Neural cell (in vitro differentiated cells): ENCODE measurements at regions not wholly inside any gene's neighbourhood (a gene's known extent, or its start where the extent isn't known, plus 50 kb on each side); places are given as distances from the start of the nearest gene placed in this dataset.

Experiments used
- H2AFZ ChIP-seq: fragments of 200-600, 300-800 bp; sonication (generic), shearing (Covaris generic); 2 replicates; pipeline ENCODE4 v1.6.0; 2014; ENCODE audit warnings: low read depth, mild to moderate bottlenecking, antibody characterized with exemption, low read length, moderate library complexity
- H3F3A ChIP-seq: fragments of 200-600 bp; shearing (Covaris generic); 2 replicates; pipeline ENCODE4 v1.6.1; 2016; ENCODE audit warnings: mild to moderate bottlenecking, moderate library complexity, mixed read lengths, antibody characterized with exemption, low read length; ENCODE audit not compliant: insufficient read depth, poor library complexity, severe bottlenecking
- H3K27ac ChIP-seq: fragments of 200-600, 300-800 bp; sonication (generic), shearing (Covaris generic); 2 replicates; pipeline ENCODE4 v1.5.1; 2014; ENCODE audit warnings: mild to moderate bottlenecking, low read length, moderate library complexity
- H3K27me3 ChIP-seq: fragments of 300-800, 200-600 bp; sonication (generic), shearing (Covaris generic); 2 replicates; pipeline ENCODE4 v1.6.0; 2014; ENCODE audit warnings: mild to moderate bottlenecking, low read depth, low read length, moderate library complexity; ENCODE audit not compliant: insufficient read depth
- H3K36me3 ChIP-seq: fragments of 300-800, 200-600 bp; sonication (generic), shearing (Covaris generic); 2 replicates; pipeline ENCODE4 v1.5.1; 2014; ENCODE audit warnings: mild to moderate bottlenecking, antibody characterized with exemption, low read length, moderate library complexity; ENCODE audit not compliant: insufficient read depth
- H3K4me2 ChIP-seq: fragments of 300-800, 200-600 bp; sonication (generic), shearing (Covaris generic); 2 replicates; pipeline ENCODE4 v1.6.0; 2014; ENCODE audit warnings: mild to moderate bottlenecking, low read length
- H3K4me3 ChIP-seq: fragments of 300-800, 200-600 bp; sonication (generic), shearing (Covaris generic); 2 replicates; pipeline ENCODE4 v1.5.1; 2014; ENCODE audit warnings: mild to moderate bottlenecking, low read length, moderate library complexity
- H3K79me2 ChIP-seq: fragments of 200-600 bp; shearing (Covaris generic); replicated peaks from 2 replicates; pipeline ENCODE4 v1.6.0; 2014; ENCODE audit warnings: mild to moderate bottlenecking, low read length, moderate library complexity; ENCODE audit not compliant: insufficient read depth
- H3K9ac ChIP-seq: fragments of 300-800, 200-600 bp; sonication (generic), shearing (Covaris generic); 2 replicates; pipeline ENCODE4 v1.6.1; 2016; ENCODE audit warnings: mild to moderate bottlenecking, low read length, mixed read lengths
- H3K9me2 ChIP-seq: fragments of 200-600 bp; shearing (Covaris generic); 2 replicates; pipeline ENCODE4 v1.6.1; 2016; ENCODE audit warnings: mild to moderate bottlenecking, low read length, mixed read lengths; ENCODE audit not compliant: insufficient read depth
- H3K9me3 ChIP-seq: fragments of 200-600, 300-800 bp; sonication (generic), shearing (Covaris generic); 2 replicates; pipeline ENCODE4 v1.6.1; 2016; ENCODE audit warnings: mild to moderate bottlenecking, mixed run types, low read length, moderate library complexity, mixed read lengths
- H4K20me1 ChIP-seq: fragments of 200-600 bp; shearing (Covaris generic); 2 replicates; pipeline ENCODE4 v1.6.1; 2016; ENCODE audit warnings: mild to moderate bottlenecking, mixed run types; ENCODE audit not compliant: insufficient read depth
- EP300 ChIP-seq: fragments of 450-650 bp; conservative IDR thresholded peaks from 2 replicates; pipeline ENCODE4 v1.6.1; 2014; ENCODE audit warnings: antibody characterized with exemption, mild to moderate bottlenecking, moderate library complexity; ENCODE audit not compliant: poor library complexity, severe bottlenecking
- EZH2 ChIP-seq: fragments of 200-600, 300-800 bp; shearing (Covaris generic), sonication (generic); IDR thresholded peaks from 2 replicates; pipeline ENCODE4 v1.6.1; 2014; ENCODE audit warnings: antibody characterized with exemption, low read length, borderline replicate concordance, mild to moderate bottlenecking; ENCODE audit not compliant: insufficient read depth, poor library complexity, severe bottlenecking
- MXI1 ChIP-seq: fragments of 450-650 bp; conservative IDR thresholded peaks from 2 replicates; pipeline ENCODE4 v1.6.1; 2014; ENCODE audit warnings: antibody characterized with exemption, mild to moderate bottlenecking; ENCODE audit not compliant: poor library complexity, severe bottlenecking
- POLR2AphosphoS5 ChIP-seq: IDR thresholded peaks from 2 replicates; pipeline ENCODE4 v1.6.1; 2012
- RAD21 ChIP-seq: fragments of 450-650 bp; conservative IDR thresholded peaks from 2 replicates; pipeline ENCODE4 v1.6.1; 2014; ENCODE audit warnings: antibody characterized with exemption, mild to moderate bottlenecking, moderate library complexity
- SMC3 ChIP-seq: fragments of 450-650 bp; conservative IDR thresholded peaks from 2 replicates; pipeline ENCODE4 v1.6.1; 2014; ENCODE audit warnings: antibody characterized with exemption, mild to moderate bottlenecking, moderate library complexity; ENCODE audit not compliant: poor library complexity
- TAF1 ChIP-seq: IDR thresholded peaks from 2 replicates; pipeline ENCODE4 v1.6.1; 2012; ENCODE audit warnings: low read depth
- TF ChIP-seq, protein P1 (sequence below): fragments of 450-650 bp; IDR thresholded peaks from 2 replicates; pipeline ENCODE4 v1.5.1; 2014; ENCODE audit warnings: antibody characterized with exemption, mild to moderate bottlenecking, moderate library complexity; ENCODE audit not compliant: poor library complexity, severe bottlenecking
- TF ChIP-seq, protein P2 (sequence below): IDR thresholded peaks from 2 replicates; pipeline ENCODE4 v1.6.1; 2012; ENCODE audit warnings: borderline replicate concordance

DNA sequence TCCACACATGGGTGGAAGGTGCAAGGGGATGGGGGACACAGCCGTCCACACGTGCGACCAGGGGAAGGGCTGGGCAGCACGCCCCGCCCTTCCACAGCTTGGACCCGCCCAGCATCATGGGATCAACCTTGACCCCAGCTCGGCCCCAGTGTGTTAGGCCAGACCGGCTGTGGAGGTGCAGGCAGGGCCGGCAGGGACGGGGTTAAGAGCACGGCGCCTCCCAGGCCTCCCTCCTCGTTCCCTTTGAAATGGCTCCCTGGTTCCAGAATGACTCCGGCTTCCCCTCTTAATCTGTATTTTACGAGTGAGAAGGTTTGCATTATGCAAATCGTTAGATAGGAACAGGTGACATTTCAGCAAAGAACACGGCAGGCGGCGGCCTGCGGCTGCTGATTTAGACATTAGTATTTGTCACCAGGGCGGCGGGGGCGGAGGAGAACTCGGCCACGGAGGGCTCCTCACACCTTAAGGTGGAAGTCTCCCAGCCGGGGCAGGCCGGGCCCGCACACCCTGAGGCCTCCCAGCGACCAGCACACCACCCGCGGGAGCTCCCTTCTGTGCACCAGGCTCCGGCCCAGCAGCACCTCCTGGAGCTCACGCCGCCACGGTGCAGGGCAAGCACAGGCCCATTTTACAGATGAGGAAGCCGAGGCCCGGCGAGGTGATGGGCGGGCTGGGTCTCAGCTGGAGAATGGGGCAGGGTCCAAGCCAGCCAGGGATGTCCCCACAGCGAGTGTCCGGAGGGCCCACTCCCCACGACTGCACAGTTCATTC, 116.1 kb downstream of the FAM53A start:
- Histone ChIP-seq H4K20me1 (no peaks in the 10 kb centered on the region), H3K9me2 (no peaks in the 10 kb centered on the region), H3K9ac (no peak overlapping the region), H3F3A (no peaks in the 10 kb centered on the region), H3K9me3 (no peaks in the 10 kb centered on the region), H3K36me3 (no peaks in the 10 kb centered on the region), H3K79me2 (no peaks in the 10 kb centered on the region), H3K27me3 (no peaks in the 10 kb centered on the region), H3K4me3 (no peak overlapping the region), H3K4me2 (no peak overlapping the region), H3K27ac (no peak overlapping the region), H2AFZ (no peak overlapping the region)
- TF ChIP-seq SMC3: no peak
- TF ChIP-seq RAD21: no peak
- TF ChIP-seq, protein P1, sequence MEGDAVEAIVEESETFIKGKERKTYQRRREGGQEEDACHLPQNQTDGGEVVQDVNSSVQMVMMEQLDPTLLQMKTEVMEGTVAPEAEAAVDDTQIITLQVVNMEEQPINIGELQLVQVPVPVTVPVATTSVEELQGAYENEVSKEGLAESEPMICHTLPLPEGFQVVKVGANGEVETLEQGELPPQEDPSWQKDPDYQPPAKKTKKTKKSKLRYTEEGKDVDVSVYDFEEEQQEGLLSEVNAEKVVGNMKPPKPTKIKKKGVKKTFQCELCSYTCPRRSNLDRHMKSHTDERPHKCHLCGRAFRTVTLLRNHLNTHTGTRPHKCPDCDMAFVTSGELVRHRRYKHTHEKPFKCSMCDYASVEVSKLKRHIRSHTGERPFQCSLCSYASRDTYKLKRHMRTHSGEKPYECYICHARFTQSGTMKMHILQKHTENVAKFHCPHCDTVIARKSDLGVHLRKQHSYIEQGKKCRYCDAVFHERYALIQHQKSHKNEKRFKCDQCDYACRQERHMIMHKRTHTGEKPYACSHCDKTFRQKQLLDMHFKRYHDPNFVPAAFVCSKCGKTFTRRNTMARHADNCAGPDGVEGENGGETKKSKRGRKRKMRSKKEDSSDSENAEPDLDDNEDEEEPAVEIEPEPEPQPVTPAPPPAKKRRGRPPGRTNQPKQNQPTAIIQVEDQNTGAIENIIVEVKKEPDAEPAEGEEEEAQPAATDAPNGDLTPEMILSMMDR: no peak
- no peak for TF ChIP-seq EZH2
- TF ChIP-seq, protein P2, sequence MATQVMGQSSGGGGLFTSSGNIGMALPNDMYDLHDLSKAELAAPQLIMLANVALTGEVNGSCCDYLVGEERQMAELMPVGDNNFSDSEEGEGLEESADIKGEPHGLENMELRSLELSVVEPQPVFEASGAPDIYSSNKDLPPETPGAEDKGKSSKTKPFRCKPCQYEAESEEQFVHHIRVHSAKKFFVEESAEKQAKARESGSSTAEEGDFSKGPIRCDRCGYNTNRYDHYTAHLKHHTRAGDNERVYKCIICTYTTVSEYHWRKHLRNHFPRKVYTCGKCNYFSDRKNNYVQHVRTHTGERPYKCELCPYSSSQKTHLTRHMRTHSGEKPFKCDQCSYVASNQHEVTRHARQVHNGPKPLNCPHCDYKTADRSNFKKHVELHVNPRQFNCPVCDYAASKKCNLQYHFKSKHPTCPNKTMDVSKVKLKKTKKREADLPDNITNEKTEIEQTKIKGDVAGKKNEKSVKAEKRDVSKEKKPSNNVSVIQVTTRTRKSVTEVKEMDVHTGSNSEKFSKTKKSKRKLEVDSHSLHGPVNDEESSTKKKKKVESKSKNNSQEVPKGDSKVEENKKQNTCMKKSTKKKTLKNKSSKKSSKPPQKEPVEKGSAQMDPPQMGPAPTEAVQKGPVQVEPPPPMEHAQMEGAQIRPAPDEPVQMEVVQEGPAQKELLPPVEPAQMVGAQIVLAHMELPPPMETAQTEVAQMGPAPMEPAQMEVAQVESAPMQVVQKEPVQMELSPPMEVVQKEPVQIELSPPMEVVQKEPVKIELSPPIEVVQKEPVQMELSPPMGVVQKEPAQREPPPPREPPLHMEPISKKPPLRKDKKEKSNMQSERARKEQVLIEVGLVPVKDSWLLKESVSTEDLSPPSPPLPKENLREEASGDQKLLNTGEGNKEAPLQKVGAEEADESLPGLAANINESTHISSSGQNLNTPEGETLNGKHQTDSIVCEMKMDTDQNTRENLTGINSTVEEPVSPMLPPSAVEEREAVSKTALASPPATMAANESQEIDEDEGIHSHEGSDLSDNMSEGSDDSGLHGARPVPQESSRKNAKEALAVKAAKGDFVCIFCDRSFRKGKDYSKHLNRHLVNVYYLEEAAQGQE: no peak
- no peak for TF ChIP-seq POLR2AphosphoS5
- TF ChIP-seq TAF1: no peak
- TF ChIP-seq EP300: no peak
- no peak for TF ChIP-seq MXI1

DNA sequence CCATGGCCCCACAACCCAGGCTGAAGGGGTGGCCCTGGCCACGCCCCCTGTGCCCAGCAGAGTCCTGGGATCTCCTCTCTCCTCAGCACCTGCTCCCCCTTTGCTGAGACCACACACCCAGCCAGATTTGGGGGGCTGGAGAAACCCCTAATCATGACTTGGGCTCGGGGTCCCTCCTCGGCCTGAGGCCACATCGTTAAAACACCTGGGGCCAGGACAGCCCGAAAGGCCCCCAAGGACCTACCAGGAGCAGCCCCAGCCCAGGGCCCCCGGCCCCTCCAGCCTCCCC, 116.7 kb downstream of the FAM53A start:
- Histone ChIP-seq H3K4me3 (no peak overlapping the region), H3F3A (no peaks in the 10 kb centered on the region), H3K9me2 (no peaks in the 10 kb centered on the region), H3K27ac (no peak overlapping the region), H4K20me1 (no peaks in the 10 kb centered on the region), H3K9me3 (no peaks in the 10 kb centered on the region), H3K27me3 (no peaks in the 10 kb centered on the region), H3K36me3 (no peaks in the 10 kb centered on the region), H3K4me2 (no peak overlapping the region), H3K9ac (no peak overlapping the region), H2AFZ (no peak overlapping the region), H3K79me2 (no peaks in the 10 kb centered on the region)
- TF ChIP-seq EZH2 (no peak), TAF1 (no peak), SMC3 (no peak), RAD21 (no peak), MXI1 (no peak), EP300 (no peak), POLR2AphosphoS5 (no peak)
- TF ChIP-seq, protein P1: no peak
- TF ChIP-seq, protein P2: no peak
